GM23338 (cell line): ENCODE measurements at regions not wholly inside any gene's neighbourhood (a gene's known extent, or its start where the extent isn't known, plus 50 kb on each side); places are given as distances from the start of the nearest gene placed in this dataset.

ENCODE experiments used
- ATAC-seq: fragments of 200-7000 bp; cut with Tn5 transposase; 3 replicates; pipeline ENCODE4 v1.9.1; 2020
- DNase-seq: peaks from one replicate; pipeline ENCODE4 v3.0.0-alpha.2; 2015; ENCODE audit warnings: low spot score
- H2AFZ ChIP-seq: fragments of 200-600 bp; sonication (generic); 2 replicates; pipeline ENCODE4 v1.8.0; 2016; ENCODE audit warnings: antibody characterized with exemption, mild to moderate bottlenecking, moderate library complexity
- H3F3A ChIP-seq: fragments of 200-600 bp; sonication (generic); replicated peaks from 2 replicates; pipeline ENCODE4 v1.8.0; 2017; ENCODE audit warnings: antibody characterized with exemption, mixed run types, low read depth
- H3K27ac ChIP-seq: fragments of 200-600 bp; sonication (generic); 2 replicates; pipeline ENCODE4 v1.6.1; 2016; ENCODE audit warnings: low read depth
- H3K27me3 ChIP-seq: fragments of 200-600 bp; sonication (generic); 2 replicates; pipeline ENCODE4 v1.8.0; 2016; ENCODE audit warnings: mild to moderate bottlenecking, mixed run types, moderate library complexity; ENCODE audit not compliant: insufficient read depth
- H3K36me3 ChIP-seq: fragments of 200-600 bp; sonication (generic); 2 replicates; pipeline ENCODE4 v1.8.0; 2016; ENCODE audit warnings: mild to moderate bottlenecking; ENCODE audit not compliant: insufficient read depth
- H3K4me1 ChIP-seq: fragments of 200-600 bp; sonication (generic); 2 replicates; pipeline ENCODE4 v1.8.0; 2016; ENCODE audit warnings: mild to moderate bottlenecking, moderate library complexity; ENCODE audit not compliant: insufficient read depth
- H3K4me2 ChIP-seq: fragments of 200-600 bp; sonication (generic); 2 replicates; pipeline ENCODE4 v1.7.1; 2017; ENCODE audit warnings: mixed run types
- H3K4me3 ChIP-seq: fragments of 200-600 bp; sonication (generic); 2 replicates; pipeline ENCODE4 v1.6.1; 2016; ENCODE audit warnings: mixed run types
- H3K79me2 ChIP-seq: fragments of 200-600 bp; sonication (generic); replicated peaks from 2 replicates; pipeline ENCODE4 v1.8.0; 2017; ENCODE audit warnings: mild to moderate bottlenecking; ENCODE audit not compliant: insufficient read depth
- H3K9me2 ChIP-seq: fragments of 200-600 bp; sonication (generic); 2 replicates; pipeline ENCODE4 v1.8.0; 2017; ENCODE audit not compliant: insufficient read depth
- H4K20me1 ChIP-seq: fragments of 200-600 bp; sonication (generic); replicated peaks from 2 replicates; pipeline ENCODE4 v1.8.0; 2017; ENCODE audit warnings: mild to moderate bottlenecking; ENCODE audit not compliant: insufficient read depth
- H3K27ac Mint-ChIP-seq: 2 replicates; pipeline ENCODE4 v1.8.0; 2020; ENCODE audit warnings: inconsistent platforms, mild to moderate bottlenecking, moderate library complexity, mixed read lengths
- H3K27me3 Mint-ChIP-seq: 3 replicates; pipeline ENCODE4 v1.8.0; 2022; ENCODE audit warnings: low read depth, mild to moderate bottlenecking, moderate library complexity, mixed read lengths, inconsistent platforms; ENCODE audit not compliant: insufficient read depth, poor library complexity
- H3K36me3 Mint-ChIP-seq: 3 replicates; pipeline ENCODE4 v1.8.0; 2021; ENCODE audit warnings: low read depth, mild to moderate bottlenecking, inconsistent platforms, moderate library complexity, mixed read lengths
- H3K4me1 Mint-ChIP-seq: 3 replicates; pipeline ENCODE4 v1.8.0; 2020; ENCODE audit warnings: mild to moderate bottlenecking, inconsistent platforms, mixed read lengths
- H3K4me3 Mint-ChIP-seq: 3 replicates; pipeline ENCODE4 v1.8.0; 2021; ENCODE audit warnings: moderate library complexity, mild to moderate bottlenecking, inconsistent platforms, mixed read lengths
- H3K9me3 Mint-ChIP-seq: 3 replicates; pipeline ENCODE4 v1.8.0; 2020; ENCODE audit warnings: moderate library complexity, mild to moderate bottlenecking, inconsistent platforms, mixed read lengths
- CREB1 ChIP-seq: fragments of 250-450 bp; sonication (Bioruptor Pico); IDR thresholded peaks from 2 replicates; pipeline ENCODE4 v1.5.0; 2020; ENCODE audit warnings: low read depth, mild to moderate bottlenecking, moderate library complexity
- EZH2 ChIP-seq: fragments of 200-600 bp; sonication (generic); IDR thresholded peaks from one replicate; pipeline ENCODE4 v1.8.0; 2017; ENCODE audit warnings: antibody characterized with exemption, mild to moderate bottlenecking, low read depth; ENCODE audit not compliant: unreplicated experiment
- EZH2phosphoT487 ChIP-seq: fragments of 200-600 bp; sonication (generic); IDR thresholded peaks from one replicate; pipeline ENCODE4 v1.8.1; 2018; ENCODE audit warnings: antibody characterized with exemption; ENCODE audit not compliant: unreplicated experiment
- JUNB ChIP-seq: IDR thresholded peaks from one replicate; pipeline ENCODE4 v1.6.1; 2016; ENCODE audit warnings: antibody characterized with exemption; ENCODE audit not compliant: unreplicated experiment
- NANOG ChIP-seq: IDR thresholded peaks from 2 replicates; pipeline ENCODE4 v1.6.1; 2016; ENCODE audit warnings: antibody characterized with exemption, borderline replicate concordance
- POLR2AphosphoS5 ChIP-seq: IDR thresholded peaks from 2 replicates; pipeline ENCODE4 v1.6.1; 2016; ENCODE audit warnings: antibody characterized with exemption, low read depth
- STAT1 ChIP-seq: IDR thresholded peaks from one replicate; pipeline ENCODE4 v1.6.1; 2016; ENCODE audit warnings: antibody characterized with exemption; ENCODE audit not compliant: unreplicated experiment
- ZNF114 ChIP-seq: fragments of 250-450 bp; sonication (Bioruptor Pico); IDR thresholded peaks from 2 replicates; pipeline ENCODE4 v1.5.0; 2020; ENCODE audit warnings: mild to moderate bottlenecking, moderate library complexity
- ZNF331 ChIP-seq: fragments of 250-450 bp; sonication (Bioruptor Pico); IDR thresholded peaks from 2 replicates; pipeline ENCODE4 v1.5.0; 2020; ENCODE audit warnings: low read depth, mild to moderate bottlenecking, moderate library complexity
- TF ChIP-seq, protein P1 (sequence below): fragments of 250-450 bp; sonication (Bioruptor Pico); IDR thresholded peaks from 2 replicates; pipeline ENCODE4 v1.5.0; 2020; ENCODE audit warnings: mild to moderate bottlenecking, moderate library complexity
- TF ChIP-seq, protein P2 (sequence below), 2 experiments: fragments of 200-600 bp in 1 of 2; sonication (generic) in 1 of 2; conservative IDR thresholded peaks; 2 replicates each; pipeline versions ENCODE4 v1.5.1 to v1.6.1; 2016 to 2017; ENCODE audit warnings: antibody characterized with exemption in 2 of 2, low read depth in 2 of 2, mild to moderate bottlenecking in 2 of 2, moderate library complexity in 1 of 2
- TF ChIP-seq, protein P3 (sequence below): IDR thresholded peaks from 2 replicates; pipeline ENCODE4 v1.6.1; 2016; ENCODE audit warnings: antibody characterized with exemption
- TF ChIP-seq, protein P4 (sequence below): IDR thresholded peaks from one replicate; pipeline ENCODE4 v1.6.1; 2018; ENCODE audit warnings: antibody characterized with exemption; ENCODE audit not compliant: unreplicated experiment

DNA sequence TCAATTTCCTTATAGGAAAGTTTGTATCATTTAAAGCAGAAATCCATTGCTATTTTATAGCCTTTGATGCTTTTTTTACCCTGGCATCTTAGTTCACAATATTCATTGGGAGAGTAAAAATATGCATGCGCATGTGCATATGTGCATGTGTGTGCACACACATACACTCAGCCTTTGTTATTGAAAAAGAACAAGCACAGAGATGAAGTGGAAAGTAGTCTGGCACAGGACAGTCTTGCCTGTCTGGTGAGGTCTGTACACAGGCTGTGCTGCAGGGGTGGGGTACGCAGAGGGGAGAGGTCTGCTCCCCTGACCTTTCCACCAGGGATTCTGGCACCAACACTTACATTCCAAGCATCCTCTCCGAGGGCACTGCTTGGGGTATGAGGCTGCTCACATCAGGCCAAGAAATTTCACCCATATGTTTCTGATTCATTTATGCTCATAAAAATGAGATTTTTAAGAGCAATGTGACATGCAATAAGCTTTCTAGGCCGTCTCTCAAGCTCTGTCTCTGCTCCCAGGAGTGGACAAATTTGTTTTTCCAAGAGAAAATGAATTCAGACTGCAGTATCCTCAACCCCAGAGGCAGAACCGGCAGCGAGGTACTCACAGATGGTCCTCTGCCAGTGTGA, 237.2 kb downstream of the INSIG2 start (continued):
- TF ChIP-seq EZH2phosphoT487 (no peak), JUNB (no peak)

DNA sequence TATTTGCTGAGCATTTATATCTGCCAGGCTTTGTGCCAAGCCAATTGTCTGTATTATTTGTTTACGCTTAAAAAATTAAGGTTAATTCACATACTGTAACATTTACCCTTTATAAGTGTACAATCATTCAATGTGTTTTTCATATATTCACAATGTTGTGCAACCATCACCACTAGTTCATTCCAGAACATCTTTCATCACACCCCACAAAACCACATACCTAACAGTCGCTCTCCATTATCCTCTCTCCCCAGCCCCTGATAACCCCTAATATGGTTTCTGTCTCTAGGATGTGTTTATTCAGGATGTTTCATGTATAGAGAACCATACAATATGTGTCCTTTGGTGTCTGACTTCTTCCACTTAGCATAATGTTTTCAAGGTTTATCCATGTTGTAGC, 234.1 kb downstream of the INSIG2 start:
- Histone ChIP-seq H3K27ac (no peak overlapping the region), H3K9me2 (no peaks in the 10 kb centered on the region; the same call in 1 of the 2 replicates), H3K79me2 (no peaks in the 10 kb centered on the region), H3K4me3 (no peak overlapping the region), H3F3A (no peaks in the 10 kb centered on the region), H3K36me3 (no peaks in the 10 kb centered on the region), H3K4me1 (peaks cover 38% of the 10 kb centered on the region), H3K4me2 (no peak overlapping the region), H2AFZ (no peak overlapping the region), H3K27me3 (no peaks in the 10 kb centered on the region), H4K20me1 (no peaks in the 10 kb centered on the region)
- Mint-ChIP-seq H3K4me1 (peaks cover 48% of the 10 kb centered on the region), H3K9me3 (no peaks in the 10 kb centered on the region; the same call in 2 of the 3 replicates), H3K27me3 (no peaks in the 10 kb centered on the region), H3K36me3 (no peaks in the 10 kb centered on the region; the same call in 2 of the 3 replicates), H3K4me3 (no peak overlapping the region), H3K27ac (no peak overlapping the region)
- TF ChIP-seq JUNB (no peak), EZH2 (no peak), NANOG (no peak), ZNF331 (CRISPR knock-in tag) (no peak), ZNF114 (CRISPR knock-in tag) (no peak), POLR2AphosphoS5 (no peak), EZH2phosphoT487 (no peak), CREB1 (no peak), STAT1 (no peak)
- TF ChIP-seq, protein P1, sequence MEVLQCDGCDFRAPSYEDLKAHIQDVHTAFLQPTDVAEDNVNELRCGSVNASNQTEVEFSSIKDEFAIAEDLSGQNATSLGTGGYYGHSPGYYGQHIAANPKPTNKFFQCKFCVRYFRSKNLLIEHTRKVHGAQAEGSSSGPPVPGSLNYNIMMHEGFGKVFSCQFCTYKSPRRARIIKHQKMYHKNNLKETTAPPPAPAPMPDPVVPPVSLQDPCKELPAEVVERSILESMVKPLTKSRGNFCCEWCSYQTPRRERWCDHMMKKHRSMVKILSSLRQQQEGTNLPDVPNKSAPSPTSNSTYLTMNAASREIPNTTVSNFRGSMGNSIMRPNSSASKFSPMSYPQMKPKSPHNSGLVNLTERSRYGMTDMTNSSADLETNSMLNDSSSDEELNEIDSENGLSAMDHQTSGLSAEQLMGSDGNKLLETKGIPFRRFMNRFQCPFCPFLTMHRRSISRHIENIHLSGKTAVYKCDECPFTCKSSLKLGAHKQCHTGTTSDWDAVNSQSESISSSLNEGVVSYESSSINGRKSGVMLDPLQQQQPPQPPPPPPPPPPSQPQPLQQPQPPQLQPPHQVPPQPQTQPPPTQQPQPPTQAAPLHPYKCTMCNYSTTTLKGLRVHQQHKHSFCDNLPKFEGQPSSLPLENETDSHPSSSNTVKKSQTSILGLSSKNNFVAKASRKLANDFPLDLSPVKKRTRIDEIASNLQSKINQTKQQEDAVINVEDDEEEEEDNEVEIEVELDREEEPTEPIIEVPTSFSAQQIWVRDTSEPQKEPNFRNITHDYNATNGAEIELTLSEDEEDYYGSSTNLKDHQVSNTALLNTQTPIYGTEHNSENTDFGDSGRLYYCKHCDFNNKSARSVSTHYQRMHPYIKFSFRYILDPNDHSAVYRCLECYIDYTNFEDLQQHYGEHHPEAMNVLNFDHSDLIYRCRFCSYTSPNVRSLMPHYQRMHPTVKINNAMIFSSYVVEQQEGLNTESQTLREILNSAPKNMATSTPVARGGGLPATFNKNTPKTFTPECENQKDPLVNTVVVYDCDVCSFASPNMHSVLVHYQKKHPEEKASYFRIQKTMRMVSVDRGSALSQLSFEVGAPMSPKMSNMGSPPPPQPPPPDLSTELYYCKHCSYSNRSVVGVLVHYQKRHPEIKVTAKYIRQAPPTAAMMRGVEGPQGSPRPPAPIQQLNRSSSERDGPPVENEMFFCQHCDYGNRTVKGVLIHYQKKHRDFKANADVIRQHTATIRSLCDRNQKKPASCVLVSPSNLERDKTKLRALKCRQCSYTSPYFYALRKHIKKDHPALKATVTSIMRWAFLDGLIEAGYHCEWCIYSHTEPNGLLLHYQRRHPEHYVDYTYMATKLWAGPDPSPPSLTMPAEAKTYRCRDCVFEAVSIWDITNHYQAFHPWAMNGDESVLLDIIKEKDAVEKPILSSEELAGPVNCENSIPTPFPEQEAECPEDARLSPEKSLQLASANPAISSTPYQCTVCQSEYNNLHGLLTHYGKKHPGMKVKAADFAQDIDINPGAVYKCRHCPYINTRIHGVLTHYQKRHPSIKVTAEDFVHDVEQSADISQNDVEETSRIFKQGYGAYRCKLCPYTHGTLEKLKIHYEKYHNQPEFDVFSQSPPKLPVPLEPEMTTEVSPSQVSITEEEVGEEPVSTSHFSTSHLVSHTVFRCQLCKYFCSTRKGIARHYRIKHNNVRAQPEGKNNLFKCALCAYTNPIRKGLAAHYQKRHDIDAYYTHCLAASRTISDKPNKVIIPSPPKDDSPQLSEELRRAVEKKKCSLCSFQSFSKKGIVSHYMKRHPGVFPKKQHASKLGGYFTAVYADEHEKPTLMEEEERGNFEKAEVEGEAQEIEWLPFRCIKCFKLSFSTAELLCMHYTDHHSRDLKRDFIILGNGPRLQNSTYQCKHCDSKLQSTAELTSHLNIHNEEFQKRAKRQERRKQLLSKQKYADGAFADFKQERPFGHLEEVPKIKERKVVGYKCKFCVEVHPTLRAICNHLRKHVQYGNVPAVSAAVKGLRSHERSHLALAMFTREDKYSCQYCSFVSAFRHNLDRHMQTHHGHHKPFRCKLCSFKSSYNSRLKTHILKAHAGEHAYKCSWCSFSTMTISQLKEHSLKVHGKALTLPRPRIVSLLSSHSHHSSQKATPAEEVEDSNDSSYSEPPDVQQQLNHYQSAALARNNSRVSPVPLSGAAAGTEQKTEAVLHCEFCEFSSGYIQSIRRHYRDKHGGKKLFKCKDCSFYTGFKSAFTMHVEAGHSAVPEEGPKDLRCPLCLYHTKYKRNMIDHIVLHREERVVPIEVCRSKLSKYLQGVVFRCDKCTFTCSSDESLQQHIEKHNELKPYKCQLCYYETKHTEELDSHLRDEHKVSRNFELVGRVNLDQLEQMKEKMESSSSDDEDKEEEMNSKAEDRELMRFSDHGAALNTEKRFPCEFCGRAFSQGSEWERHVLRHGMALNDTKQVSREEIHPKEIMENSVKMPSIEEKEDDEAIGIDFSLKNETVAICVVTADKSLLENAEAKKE (CRISPR knock-in tag): no peak
- TF ChIP-seq, protein P2, sequence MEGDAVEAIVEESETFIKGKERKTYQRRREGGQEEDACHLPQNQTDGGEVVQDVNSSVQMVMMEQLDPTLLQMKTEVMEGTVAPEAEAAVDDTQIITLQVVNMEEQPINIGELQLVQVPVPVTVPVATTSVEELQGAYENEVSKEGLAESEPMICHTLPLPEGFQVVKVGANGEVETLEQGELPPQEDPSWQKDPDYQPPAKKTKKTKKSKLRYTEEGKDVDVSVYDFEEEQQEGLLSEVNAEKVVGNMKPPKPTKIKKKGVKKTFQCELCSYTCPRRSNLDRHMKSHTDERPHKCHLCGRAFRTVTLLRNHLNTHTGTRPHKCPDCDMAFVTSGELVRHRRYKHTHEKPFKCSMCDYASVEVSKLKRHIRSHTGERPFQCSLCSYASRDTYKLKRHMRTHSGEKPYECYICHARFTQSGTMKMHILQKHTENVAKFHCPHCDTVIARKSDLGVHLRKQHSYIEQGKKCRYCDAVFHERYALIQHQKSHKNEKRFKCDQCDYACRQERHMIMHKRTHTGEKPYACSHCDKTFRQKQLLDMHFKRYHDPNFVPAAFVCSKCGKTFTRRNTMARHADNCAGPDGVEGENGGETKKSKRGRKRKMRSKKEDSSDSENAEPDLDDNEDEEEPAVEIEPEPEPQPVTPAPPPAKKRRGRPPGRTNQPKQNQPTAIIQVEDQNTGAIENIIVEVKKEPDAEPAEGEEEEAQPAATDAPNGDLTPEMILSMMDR (conservative IDR thresholded peaks at IDR 0.05; ENCODE audit: low read depth in 2 of 2): no peak
- TF ChIP-seq, protein P3, sequence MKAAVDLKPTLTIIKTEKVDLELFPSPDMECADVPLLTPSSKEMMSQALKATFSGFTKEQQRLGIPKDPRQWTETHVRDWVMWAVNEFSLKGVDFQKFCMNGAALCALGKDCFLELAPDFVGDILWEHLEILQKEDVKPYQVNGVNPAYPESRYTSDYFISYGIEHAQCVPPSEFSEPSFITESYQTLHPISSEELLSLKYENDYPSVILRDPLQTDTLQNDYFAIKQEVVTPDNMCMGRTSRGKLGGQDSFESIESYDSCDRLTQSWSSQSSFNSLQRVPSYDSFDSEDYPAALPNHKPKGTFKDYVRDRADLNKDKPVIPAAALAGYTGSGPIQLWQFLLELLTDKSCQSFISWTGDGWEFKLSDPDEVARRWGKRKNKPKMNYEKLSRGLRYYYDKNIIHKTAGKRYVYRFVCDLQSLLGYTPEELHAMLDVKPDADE: no peak
- TF ChIP-seq, protein P4, sequence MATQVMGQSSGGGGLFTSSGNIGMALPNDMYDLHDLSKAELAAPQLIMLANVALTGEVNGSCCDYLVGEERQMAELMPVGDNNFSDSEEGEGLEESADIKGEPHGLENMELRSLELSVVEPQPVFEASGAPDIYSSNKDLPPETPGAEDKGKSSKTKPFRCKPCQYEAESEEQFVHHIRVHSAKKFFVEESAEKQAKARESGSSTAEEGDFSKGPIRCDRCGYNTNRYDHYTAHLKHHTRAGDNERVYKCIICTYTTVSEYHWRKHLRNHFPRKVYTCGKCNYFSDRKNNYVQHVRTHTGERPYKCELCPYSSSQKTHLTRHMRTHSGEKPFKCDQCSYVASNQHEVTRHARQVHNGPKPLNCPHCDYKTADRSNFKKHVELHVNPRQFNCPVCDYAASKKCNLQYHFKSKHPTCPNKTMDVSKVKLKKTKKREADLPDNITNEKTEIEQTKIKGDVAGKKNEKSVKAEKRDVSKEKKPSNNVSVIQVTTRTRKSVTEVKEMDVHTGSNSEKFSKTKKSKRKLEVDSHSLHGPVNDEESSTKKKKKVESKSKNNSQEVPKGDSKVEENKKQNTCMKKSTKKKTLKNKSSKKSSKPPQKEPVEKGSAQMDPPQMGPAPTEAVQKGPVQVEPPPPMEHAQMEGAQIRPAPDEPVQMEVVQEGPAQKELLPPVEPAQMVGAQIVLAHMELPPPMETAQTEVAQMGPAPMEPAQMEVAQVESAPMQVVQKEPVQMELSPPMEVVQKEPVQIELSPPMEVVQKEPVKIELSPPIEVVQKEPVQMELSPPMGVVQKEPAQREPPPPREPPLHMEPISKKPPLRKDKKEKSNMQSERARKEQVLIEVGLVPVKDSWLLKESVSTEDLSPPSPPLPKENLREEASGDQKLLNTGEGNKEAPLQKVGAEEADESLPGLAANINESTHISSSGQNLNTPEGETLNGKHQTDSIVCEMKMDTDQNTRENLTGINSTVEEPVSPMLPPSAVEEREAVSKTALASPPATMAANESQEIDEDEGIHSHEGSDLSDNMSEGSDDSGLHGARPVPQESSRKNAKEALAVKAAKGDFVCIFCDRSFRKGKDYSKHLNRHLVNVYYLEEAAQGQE: no peak
- DNase-seq (no peak), ATAC-seq (no peak)
